HCT116 (cell line): ENCODE measurements at regions not wholly inside any gene's neighbourhood (a gene's known extent, or its start where the extent isn't known, plus 50 kb on each side); places are given as distances from the start of the nearest gene placed in this dataset.

Experiments
- POLR2AphosphoS5 ChIP-seq: IDR thresholded peaks from 2 replicates; pipeline ENCODE4 v1.6.1; 2011; ENCODE audit warnings: mild to moderate bottlenecking, low read depth, low read length, moderate library complexity
- TF ChIP-seq, protein P1 (sequence below), 3 experiments: fragments of 200-600 bp in 1 of 3; sonication (generic) in 1 of 3; IDR thresholded peaks in 2 of 3; conservative IDR thresholded peaks in 1 of 3; 2 replicates each; pipeline ENCODE4 v1.5.1; 2012 to 2017; ENCODE audit warnings: low read depth in 2 of 3, low read length in 2 of 3, antibody characterized with exemption in 1 of 3, borderline replicate concordance in 1 of 3, control low read depth in 1 of 3, mild to moderate bottlenecking in 1 of 3, mixed read lengths in 1 of 3, mixed run types in 1 of 3, moderate library complexity in 1 of 3; ENCODE audit not compliant: insufficient read depth in 1 of 3

- TF ChIP-seq, protein P1, sequence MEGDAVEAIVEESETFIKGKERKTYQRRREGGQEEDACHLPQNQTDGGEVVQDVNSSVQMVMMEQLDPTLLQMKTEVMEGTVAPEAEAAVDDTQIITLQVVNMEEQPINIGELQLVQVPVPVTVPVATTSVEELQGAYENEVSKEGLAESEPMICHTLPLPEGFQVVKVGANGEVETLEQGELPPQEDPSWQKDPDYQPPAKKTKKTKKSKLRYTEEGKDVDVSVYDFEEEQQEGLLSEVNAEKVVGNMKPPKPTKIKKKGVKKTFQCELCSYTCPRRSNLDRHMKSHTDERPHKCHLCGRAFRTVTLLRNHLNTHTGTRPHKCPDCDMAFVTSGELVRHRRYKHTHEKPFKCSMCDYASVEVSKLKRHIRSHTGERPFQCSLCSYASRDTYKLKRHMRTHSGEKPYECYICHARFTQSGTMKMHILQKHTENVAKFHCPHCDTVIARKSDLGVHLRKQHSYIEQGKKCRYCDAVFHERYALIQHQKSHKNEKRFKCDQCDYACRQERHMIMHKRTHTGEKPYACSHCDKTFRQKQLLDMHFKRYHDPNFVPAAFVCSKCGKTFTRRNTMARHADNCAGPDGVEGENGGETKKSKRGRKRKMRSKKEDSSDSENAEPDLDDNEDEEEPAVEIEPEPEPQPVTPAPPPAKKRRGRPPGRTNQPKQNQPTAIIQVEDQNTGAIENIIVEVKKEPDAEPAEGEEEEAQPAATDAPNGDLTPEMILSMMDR (IDR thresholded peaks at IDR 0.05 in 2 of 3, conservative IDR thresholded peaks at IDR 0.05 in 1 of 3; ENCODE audit: borderline replicate concordance in 1 of 3, insufficient read depth in 1 of 3, low read depth in 2 of 3, low read length in 2 of 3) = no peak
- TF ChIP-seq POLR2AphosphoS5 = no peak
Measured at GRCh38 chr10:33876584-33877400, 542.3 kb upstream of the NRP1 start.
